ENCODE measurements at regions not wholly inside any gene's neighbourhood (a gene's known extent, or its start where the extent isn't known, plus 50 kb on each side); places are given as distances from the start of the nearest gene placed in this dataset.

DNA sequence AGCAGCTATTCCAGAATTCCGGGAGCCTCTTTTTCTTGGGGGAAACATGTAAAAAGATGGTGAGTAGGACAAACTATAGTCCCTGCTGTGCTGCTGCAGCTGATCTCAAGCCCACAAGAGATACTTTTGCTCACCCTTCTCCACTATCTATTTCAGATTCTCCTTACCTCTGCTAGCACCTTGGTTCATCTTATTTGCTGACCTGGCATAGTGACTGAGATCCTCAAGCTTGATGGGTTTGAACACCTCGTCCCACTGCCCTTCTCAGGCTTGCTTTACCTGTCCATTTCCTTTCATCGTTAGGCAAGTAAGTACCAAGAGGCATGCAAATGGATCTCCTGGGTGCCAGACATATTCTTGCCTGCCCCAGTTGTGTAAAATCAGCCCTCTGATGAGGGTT is 338.4 kb upstream of the SMARCA2 start:
- no peaks in the 10 kb centered on the region for H3K36me3 ChIP-seq (ENCODE audit: insufficient read depth)
- no peaks in the 10 kb centered on the region for H4K20me1 ChIP-seq (replicated peaks; ENCODE audit: insufficient read depth)
- Mint-ChIP-seq H3K9me3 (no peaks in the 10 kb centered on the region; the same call in 2 of the 3 replicates), H3K36me3 (ENCODE audit: low read depth) (no peaks in the 10 kb centered on the region), H3K4me1 (no peaks in the 10 kb centered on the region), H3K27me3 (ENCODE audit: insufficient read depth, low read depth, poor library complexity) (peaks cover 2% of the 10 kb centered on the region), H3K4me3 (no peak overlapping the region), H3K27ac (no peak overlapping the region)
- H3K27me3 ChIP-seq (ENCODE audit: insufficient read depth) = no peaks in the 10 kb centered on the region
- H3K4me3 ChIP-seq = no peak overlapping the region
- H3F3A ChIP-seq (replicated peaks; ENCODE audit: low read depth) = no peaks in the 10 kb centered on the region
- no peak overlapping the region for H2AFZ ChIP-seq
- H3K9me2 ChIP-seq (ENCODE audit: insufficient read depth) = peaks cover 4% of the 10 kb centered on the region; the same call in 1 of the 2 replicates
- no peak for TF ChIP-seq EZH2phosphoT487 (IDR thresholded peaks at IDR 0.05; ENCODE audit: unreplicated experiment)
- no peak for TF ChIP-seq EZH2 (IDR thresholded peaks at IDR 0.05; ENCODE audit: low read depth, unreplicated experiment)
- TF ChIP-seq ZNF331 (CRISPR knock-in tag; IDR thresholded peaks at IDR 0.05; ENCODE audit: low read depth) = no peak
- no peak for TF ChIP-seq POLR2AphosphoS5 (IDR thresholded peaks at IDR 0.05; ENCODE audit: low read depth)
- TF ChIP-seq REST (IDR thresholded peaks at IDR 0.05; ENCODE audit: unreplicated experiment) = no peak
- no peaks in the 10 kb centered on the region for H3K4me1 ChIP-seq (ENCODE audit: insufficient read depth)
- ATAC-seq (no peak), DNase-seq (ENCODE audit: low spot score) (no peak)
- H3K79me2 ChIP-seq (replicated peaks; ENCODE audit: insufficient read depth) = no peaks in the 10 kb centered on the region
- H3K4me2 ChIP-seq = no peak overlapping the region
- no peak overlapping the region for H3K27ac ChIP-seq (ENCODE audit: low read depth)

DNA sequence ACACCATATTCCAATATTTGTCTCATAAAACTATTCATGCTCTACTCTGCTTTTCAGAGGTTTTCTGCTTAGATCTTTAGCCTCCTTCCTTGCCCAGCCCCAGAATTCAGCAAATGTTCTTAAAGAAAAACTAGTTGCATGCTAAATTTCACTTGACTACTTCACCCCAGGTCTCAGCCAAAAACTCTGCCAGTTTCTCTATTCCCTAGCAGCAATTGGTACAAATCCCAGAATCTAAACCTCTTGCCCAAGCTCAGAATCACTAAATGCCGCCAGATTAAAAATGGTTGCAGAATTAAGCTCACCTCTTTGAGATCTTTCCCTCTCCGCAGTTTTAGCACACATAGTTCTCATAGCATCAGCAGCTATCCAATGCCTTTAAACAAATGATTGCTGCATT is 331.2 kb upstream of the SMARCA2 start:
- no peaks in the 10 kb centered on the region for H3K4me1 ChIP-seq (ENCODE audit: insufficient read depth)
- no peaks in the 10 kb centered on the region for H4K20me1 ChIP-seq (replicated peaks; ENCODE audit: insufficient read depth)
- H3K36me3 ChIP-seq (ENCODE audit: insufficient read depth) = no peaks in the 10 kb centered on the region
- H3K79me2 ChIP-seq (replicated peaks; ENCODE audit: insufficient read depth) = no peaks in the 10 kb centered on the region
- Mint-ChIP-seq H3K4me1 (no peaks in the 10 kb centered on the region), H3K9me3 (no peaks in the 10 kb centered on the region), H3K27ac (no peak overlapping the region), H3K36me3 (ENCODE audit: low read depth) (no peaks in the 10 kb centered on the region), H3K27me3 (ENCODE audit: insufficient read depth, low read depth, poor library complexity) (no peaks in the 10 kb centered on the region), H3K4me3 (no peak overlapping the region)
- DNase-seq (ENCODE audit: low spot score) (no peak), ATAC-seq (no peak)
- H3K27me3 ChIP-seq (ENCODE audit: insufficient read depth) = no peaks in the 10 kb centered on the region
- H3K27ac ChIP-seq (ENCODE audit: low read depth) = no peak overlapping the region
- H3F3A ChIP-seq (replicated peaks; ENCODE audit: low read depth) = no peaks in the 10 kb centered on the region
- H2AFZ ChIP-seq = no peak overlapping the region
- 0 out of 2 replicates have a peak, but pooled peaks cover 4% of the 10 kb centered on the region for H3K9me2 ChIP-seq (ENCODE audit: insufficient read depth)
- no peak overlapping the region for H3K4me2 ChIP-seq
- no peak overlapping the region for H3K4me3 ChIP-seq
- TF ChIP-seq NANOG (IDR thresholded peaks at IDR 0.05; ENCODE audit: borderline replicate concordance) = no peak
- no peak for TF ChIP-seq POLR2AphosphoS5 (IDR thresholded peaks at IDR 0.05; ENCODE audit: low read depth)
- TF ChIP-seq CTCF (conservative IDR thresholded peaks at IDR 0.05; ENCODE audit: low read depth in 2 of 2) = no peak
- TF ChIP-seq STAT1 (IDR thresholded peaks at IDR 0.05; ENCODE audit: unreplicated experiment) = no peak
- no peak for TF ChIP-seq EZH2 (IDR thresholded peaks at IDR 0.05; ENCODE audit: low read depth, unreplicated experiment)
- no peak for TF ChIP-seq JUNB (IDR thresholded peaks at IDR 0.05; ENCODE audit: unreplicated experiment)
- no peak for TF ChIP-seq CREB1 (CRISPR knock-in tag; IDR thresholded peaks at IDR 0.05; ENCODE audit: low read depth)
- TF ChIP-seq EZH2phosphoT487 (IDR thresholded peaks at IDR 0.05; ENCODE audit: unreplicated experiment) = no peak
- no peak for TF ChIP-seq ZNF462 (CRISPR knock-in tag; IDR thresholded peaks at IDR 0.05)
- no peak for TF ChIP-seq ZNF331 (CRISPR knock-in tag; IDR thresholded peaks at IDR 0.05; ENCODE audit: low read depth)

Data from GM23338 (cell line).